HG03457 (cell line): ENCODE measurements at regions not wholly inside any gene's neighbourhood (a gene's known extent, or its start where the extent isn't known, plus 50 kb on each side); places are given as distances from the start of the nearest gene placed in this dataset.

ENCODE experiments used
- ATAC-seq: cut with Tn5 transposase; IDR thresholded peaks from one replicate; pipeline ENCODE4 v1.9.1; 2021; ENCODE audit warnings: moderate number of reproducible peaks; ENCODE audit not compliant: unreplicated experiment

DNA sequence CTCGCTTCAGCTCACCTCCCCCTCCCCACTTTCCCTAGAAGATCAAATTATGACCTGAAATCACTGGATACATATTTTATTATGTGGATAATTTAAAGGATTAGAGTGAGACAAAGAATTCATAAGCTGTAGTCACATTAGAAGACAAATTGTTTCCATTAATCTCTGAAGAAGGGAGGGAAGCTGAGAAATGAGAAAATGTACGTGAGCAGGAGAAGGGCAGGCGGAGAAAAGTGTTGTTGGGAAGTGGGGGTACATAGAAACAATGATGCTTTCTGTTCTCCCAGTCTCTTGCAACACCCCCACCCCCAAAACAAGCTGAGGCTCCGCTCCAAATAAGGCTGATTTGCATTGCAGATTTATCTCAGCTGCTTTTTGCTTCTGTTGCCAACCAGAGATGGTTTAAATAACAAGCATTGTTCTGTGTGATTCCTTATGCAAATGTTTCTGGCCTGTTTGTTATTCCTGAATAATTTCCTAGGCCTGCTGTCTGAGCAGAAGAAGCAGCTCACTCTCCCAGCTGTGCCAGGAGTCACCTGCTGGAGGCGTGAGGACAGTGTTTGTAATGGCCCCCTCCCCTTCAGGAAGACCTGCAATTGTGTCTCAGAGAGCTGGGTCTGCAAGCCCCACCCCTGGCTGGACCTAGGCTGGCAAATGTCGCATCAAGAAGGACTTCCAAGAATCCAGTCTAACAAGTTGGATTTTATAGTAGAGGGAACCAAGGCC lies 121.8 kb upstream of the TNR start:
- ATAC-seq = no peak

DNA sequence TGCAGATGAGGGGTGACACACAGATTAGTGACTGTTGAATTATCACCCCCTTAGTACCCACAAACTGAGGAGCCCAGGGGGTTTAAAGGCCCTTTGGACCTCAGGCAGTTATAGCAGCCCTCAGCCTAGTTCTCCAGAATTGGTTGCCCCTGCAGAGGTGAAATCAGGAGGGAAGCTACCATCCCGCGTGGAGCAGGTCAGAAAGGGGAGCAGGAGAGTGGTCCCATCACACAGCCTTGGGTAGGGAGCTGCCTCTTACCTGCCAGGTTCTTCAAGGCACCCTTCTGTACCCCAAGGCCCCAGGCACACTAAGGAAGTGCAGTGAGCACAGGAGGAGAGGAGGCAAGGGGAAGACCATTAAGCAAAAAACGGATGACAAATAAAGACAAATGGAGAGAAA lies 121.2 kb upstream of the TNR start:
- no peak for ATAC-seq

DNA sequence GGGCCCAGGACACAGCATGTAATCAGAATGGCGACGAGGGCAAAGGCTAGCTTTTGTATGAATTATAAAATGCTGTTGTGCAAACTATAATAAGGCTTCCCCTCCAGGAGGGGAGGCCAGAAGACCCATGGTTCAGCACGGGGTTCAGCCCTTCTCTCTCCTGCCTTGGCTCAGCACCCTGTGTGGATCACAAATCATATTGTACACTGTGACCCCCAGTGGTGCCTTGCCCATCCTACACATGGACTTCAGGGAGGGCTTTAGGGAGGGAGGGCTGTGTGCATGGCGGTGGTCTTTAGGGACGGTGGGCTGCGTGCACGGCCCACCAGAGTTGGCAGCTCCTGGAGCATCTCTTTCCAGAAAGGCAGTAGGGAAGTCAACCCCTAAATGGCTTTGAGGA lies 120.8 kb upstream of the TNR start:
- no peak for ATAC-seq

DNA sequence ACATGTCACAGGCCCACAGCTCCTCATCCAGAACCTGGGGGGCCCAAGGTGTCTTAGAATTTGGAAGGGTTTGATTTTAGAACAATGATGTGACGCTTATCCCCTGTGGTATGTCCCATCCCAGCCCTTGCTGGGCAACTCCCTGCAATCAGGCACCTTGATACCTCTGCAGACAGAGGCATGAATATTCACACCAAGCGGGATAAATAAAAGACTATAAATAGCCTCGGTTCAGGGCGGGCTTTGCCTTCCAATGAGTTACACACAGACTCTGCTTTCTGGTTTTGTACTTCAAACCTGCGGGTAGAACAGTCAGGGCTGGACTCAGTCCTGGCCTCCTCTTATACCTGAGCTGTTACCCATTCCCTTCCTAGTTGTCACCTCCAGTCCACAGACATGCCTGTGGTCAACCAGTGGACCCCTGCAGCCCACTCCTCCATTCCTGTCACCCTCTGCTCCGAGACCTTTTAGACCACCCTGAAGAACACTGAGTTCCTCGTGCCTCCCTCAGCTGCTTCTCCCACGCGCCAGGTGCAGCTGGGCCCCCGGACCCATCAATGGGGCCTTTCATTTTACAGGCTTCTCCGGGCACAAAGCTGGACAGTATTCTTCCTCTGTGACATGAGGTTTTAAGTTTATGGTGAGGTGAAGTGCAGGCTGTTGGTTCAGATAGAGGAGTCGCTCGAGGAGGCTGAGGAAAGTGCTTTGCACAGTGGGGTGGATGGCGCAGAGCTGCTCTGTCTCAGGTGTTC lies 120.1 kb upstream of the TNR start:
- no peak for ATAC-seq

DNA sequence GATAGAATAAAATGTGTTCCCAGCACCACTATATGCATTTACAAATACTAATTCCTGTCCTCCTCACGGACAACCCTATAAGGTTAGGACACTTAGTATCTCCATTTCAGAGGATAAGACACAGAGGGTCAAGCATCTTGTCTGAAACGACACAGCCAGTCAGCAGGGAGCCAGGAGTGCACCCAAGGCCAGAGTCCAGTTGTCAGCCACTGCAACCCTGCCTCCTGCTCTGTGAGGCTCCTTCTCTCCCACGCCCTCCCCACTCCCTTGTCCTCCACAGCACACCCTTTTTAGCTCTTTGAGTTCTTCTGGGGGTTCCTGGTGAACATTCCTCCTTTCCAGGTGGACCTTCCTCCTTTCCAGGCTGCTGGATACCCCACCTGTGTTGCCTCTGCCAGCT lies 119.0 kb upstream of the TNR start:
- no peak for ATAC-seq

DNA sequence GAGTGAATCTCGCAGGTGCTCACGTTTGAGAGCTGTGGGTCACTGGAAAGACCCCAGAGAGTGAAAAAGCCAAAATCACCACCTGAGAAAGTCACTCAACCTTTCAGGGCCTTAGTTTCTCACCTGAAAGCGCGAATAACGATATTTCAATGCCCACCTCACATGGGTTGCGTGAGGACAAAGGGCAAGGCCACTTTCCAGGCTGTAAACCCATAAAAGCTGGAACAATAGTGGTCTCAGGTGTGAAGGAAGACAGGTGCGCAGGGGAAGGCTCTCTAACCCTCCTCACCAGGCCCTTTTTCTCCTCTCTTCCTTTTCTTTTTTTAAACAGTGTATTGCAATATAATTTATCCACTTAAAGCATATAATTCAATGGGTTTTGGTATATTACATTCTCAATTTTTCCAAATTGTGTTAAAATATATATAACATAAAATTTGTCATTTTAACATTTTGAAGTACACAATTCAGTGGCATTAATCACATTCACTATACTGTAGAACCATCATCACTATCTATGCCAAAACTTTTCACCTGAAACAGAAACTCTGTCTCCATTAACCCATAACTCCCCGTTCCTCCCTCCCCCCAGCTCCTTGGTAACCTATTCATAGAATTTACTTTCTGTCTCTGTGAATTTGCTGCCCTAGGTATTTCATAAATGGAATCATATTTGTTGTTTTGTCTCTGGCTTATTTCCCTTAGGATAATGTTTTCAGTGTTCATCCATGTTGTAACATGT lies 118.4 kb upstream of the TNR start:
- no peak for ATAC-seq

DNA sequence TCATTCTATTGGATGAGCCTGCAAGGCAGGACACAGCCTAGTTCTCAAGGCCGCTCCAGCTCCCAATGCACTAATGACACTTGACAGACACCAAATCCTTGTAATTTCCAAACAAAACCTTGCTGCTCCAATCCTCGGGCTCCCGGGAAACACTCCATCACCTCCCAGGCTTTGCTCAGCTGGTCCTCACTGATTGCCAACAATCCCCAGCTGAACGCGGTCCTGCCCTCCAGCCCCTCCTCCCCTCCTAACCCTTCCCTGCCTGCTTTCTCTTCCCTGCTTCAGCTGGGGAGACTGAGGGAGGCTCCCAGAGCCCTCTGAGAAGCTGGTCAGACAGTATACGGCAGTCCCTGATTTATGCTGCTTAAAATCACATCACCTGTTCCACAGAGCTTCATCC lies 114.4 kb upstream of the TNR start:
- ATAC-seq = no peak

DNA sequence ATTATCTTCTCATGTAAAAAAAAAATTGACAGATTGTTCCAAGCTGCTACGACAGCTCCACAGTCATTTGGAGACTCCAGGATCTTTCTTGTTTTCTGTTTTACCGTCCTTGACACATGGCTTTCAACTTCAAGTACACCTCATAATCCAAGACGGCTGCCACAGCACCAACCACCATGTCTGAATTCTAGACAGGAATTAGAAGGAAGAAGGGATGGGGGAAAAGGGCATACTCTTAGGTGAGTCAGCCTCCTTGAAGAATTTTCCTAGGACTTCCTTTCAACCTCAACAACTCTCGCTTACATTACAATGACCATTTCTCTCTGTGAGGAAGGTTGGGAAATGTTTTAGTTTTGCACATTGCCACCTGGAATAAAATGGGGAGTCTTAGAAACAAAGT lies 110.3 kb upstream of the TNR start:
- ATAC-seq = no peak

DNA sequence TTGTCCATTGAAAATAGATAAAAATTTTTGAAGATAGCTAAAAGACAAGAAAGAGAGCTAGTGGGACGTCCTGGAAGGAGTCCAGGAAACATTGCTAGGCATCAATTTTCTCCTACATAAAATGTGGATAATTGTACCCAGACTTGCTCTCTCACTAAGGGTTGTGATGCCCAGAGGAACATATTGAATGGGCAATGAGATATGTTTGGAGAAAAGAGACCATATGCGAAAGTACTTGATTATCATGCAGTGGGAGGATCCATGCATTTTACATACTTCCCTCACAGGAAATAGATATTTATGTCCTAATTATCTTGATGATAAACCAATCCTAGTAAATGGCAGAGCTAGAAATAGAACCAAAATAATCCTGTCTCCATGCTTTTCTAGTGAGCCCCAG lies 108.4 kb upstream of the TNR start:
- ATAC-seq = no peak

DNA sequence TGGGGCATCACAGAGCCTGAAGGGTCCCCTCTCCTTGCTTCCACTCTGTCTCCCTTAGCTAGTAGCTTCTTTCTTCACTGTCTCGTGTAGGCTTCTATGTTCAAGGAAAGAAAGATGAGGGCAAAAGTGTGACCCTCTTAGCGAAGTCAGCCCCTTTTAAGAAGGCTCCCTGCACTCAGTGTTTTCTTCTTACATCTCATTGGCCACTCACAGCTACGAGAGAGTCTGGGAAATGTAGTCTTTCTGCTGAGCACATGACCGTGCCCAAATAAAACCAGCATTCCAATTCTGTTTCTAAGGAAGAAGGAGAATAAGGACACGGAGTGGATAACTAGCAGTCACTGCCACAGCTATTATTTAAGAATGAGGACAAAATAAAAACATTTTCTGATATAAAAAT lies 104.9 kb upstream of the TNR start:
- ATAC-seq = no peak

DNA sequence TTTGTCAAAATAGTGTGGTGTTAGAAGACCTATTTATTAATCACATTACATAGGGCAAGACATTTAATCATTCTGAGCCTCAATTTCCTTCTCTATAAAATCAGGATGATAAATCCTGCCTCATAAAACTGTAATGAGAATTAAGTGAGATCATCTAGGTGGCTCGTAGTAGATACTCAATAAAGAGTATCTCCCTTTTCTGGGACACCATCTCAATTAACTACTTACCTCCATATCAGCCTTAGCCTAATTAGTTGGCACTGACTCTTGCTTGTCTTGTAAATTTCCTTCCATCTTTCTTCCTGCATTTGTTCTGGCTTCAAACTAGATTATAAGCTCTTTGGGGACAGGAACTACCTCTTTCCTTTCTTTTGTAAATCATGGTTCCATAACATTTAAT lies 102.6 kb upstream of the TNR start:
- no peak for ATAC-seq

DNA sequence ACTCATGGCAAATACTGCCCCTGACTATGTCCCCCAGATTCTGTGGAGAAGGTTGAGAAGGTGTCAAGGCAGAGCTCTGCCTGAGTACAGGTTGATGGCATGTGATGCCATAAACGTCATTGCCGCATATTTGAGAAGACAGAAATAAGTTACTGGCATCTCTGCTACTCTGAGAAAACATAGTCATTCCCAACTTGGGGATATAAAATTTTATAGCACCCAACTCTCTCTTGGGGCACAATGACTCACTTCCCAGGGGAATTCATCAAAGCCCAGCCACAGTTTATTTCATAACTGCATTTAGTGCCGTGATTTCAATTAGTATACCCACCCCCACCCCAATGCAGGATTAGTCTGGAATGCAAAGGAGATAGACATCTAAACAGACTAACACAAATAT lies 101.9 kb upstream of the TNR start:
- ATAC-seq = no peak

DNA sequence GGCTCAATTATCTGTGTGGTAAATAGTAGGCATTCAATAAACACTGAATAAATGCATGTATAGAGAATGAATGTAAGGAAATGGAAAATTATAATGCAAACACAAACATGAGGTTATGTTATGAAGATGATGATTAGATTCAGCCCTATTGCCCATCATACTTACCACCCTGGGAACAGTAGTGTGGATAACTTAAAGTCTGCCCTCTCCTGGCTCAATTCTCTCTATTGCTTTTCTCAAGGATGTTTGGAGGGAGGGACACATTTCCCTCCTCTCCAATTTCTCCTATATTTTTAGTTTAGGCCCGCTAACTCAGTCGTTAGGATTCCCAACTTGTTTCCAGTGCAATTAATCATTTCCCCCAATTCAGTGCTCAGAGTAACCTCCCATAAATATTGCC lies 101.5 kb upstream of the TNR start:
- no peak for ATAC-seq

DNA sequence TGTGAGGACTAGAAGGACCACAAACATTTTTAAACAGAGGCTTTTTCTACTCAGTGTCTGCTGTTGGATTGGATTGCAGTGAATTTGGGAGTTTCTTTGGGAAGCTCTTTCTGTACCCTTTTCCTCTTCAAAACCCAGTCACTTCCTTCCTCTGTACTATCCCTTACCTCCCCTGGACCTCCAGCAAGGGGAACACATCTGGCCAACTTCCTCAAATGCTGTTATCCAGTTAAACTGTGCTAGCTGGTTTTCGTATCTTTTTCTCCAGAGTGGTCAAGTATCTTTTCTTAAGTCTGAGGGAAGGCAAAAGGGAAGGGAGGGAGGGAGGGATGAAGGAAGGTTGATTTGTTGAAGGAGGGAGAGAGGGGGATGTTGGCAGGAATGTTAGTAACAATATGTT lies 99.2 kb upstream of the TNR start:
- no peak for ATAC-seq

DNA sequence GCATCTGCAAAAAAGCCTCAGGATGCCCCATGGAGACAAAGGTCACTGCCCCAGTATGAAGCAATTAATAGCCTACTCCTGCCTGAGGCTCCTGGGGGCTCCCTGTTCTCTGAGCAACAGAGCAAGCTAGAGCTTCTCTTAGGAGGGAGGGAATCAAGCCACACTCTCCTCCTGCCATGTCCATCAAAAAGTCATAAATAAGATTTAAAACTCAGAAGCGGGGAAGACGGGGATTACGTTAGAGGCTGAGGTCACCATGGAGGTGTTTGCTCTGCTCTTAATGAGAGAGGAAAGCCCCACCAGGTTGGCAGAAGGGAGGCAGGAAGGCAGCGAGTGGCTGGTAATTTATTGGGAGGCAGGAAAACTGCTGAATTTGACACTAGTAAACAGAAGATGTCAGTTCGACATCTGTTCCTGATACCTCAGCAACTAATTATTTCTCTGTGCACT lies 98.4 kb upstream of the TNR start:
- no peak for ATAC-seq

DNA sequence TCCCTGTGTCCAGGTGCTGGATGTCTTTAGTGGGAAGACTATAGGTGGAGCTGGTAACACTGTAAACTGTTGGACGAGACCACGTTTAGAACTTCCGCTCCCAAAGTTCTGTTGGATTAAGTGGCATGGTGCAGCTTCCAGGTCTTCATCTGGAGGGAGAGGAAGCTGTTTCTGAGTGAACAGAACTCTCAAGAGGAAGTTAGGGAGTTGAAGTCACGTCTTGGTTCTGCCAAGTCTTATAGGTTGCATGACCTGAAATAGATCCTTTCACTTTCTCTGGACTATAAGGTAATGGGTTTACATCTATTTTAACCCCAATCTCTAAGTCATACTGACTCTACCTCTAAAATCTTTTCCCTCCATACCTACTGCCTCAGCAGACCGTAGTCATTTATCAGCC lies 97.4 kb upstream of the TNR start:
- no peak for ATAC-seq

DNA sequence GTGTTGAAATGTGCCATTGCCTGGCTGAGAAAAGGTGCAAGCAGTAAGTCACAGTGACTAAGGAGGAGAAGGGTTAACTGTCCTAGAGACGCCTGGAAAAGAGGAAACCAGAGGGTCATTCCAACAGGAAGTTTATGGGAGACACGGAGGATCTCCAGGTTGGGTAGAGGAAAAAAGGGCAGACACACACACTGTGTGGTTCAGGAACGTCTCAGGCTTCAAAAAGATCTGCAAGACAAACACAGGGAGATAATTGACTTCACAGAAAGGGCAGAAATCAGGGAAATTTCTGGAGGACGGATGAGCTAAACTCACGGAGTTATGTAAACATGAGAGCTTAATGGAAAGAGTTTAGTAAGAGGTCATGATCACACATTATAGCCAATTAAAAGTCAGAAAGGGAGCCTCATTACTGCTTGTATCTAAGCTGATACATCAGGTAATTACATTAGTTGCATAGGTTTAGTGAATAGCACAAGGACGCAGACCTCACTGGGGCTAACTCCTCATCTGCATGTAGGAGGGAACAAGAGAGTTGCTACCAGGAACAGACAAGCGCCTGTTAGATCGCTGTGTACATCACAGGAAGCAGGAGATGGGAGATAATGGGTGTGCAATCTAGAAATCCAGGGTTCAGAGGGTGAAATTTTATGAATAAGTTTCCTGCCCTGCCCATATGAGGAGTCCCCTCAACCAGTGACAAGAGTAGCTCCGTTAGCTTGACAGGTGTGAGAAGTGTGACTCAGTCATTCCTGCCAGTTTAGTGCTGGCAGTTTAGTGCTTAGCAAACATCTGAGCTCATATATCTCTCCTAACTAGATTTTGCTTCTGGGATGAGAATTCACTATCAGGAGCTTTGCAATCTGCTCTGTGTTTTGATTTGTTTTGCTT lies 96.6 kb upstream of the TNR start:
- ATAC-seq = no peak

DNA sequence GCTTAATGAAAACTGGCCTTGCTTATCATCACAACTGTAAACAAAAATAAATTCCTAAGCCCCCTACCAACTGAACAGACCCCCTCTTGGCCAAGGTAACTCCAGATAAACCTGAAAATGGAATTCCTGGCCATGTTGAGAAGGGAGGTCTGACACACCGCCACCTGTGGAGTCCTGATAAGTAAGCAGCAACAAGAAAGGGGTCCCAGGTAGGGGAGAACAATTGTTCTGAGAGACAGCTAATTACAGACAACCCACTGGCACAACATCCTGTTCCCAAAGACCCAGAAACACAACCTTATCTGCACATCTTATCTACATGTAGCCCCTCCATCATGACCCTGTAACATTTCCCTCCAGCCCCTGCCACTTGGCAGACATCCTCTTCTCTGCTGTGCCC lies 91.2 kb upstream of the TNR start:
- no peak for ATAC-seq

DNA sequence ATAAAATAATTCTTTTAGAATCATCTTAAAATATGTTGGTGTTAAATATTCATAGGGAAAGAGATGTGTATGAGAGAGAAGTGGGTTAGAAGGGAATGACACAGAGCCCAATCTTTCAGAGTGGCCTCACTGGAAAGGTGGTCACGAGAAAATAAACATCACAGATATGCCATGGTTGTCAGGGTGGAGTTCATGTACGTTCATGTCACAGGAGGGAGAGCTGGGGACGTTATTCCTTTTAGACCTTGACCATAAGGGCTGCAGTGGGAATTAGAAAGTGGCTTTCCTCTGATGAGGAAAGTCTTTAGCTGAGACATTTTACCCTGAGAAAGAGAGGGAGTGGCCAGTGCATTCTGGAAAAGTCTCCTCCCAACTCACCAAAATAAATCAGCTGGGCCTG lies 90.6 kb upstream of the TNR start:
- no peak for ATAC-seq

DNA sequence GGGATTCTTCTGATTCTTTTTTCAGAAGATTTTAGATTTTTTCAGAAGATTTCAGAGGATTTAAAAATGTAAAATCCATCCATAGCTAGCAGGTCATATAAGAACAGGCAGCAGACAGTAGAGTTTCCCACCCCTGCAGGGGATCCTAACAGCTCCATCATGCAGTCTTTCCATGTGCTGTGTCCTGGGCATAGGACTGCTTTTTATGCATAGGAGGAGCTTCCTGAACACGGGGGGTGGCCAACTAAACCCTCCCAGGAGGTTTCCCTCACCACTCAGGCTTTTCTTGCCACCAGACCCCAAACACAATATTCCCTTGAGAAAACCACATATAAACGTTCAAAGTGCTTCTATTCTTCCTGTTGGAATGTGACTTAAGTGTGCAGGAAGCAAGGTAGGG lies 90.1 kb upstream of the TNR start:
- ATAC-seq = no peak

DNA sequence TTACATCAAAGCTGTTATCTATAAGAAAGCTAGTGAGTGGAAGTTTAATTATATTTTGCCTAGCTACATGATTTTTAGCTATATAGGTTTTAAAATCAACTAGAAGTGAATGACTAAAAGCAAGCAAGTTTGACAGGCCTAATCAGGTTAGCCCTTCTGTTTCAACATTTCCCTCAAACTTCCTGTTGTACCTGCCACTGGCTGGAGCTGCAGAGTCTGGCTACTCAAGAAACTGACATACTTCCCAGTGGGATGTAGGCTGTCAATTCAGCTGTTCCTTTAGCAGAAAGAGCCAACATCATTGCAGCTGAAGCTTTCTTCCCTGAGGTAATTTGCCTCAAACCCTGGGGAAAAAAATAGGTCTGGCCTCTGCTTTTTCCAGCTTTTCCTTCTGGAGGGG lies 87.1 kb upstream of the TNR start:
- no peak for ATAC-seq
